Stromal cell of bone marrow (primary cell): ENCODE measurements at regions not wholly inside any gene's neighbourhood (a gene's known extent, or its start where the extent isn't known, plus 50 kb on each side); places are given as distances from the start of the nearest gene placed in this dataset.
A peak's percentile ranks its signal among the peaks of the same experiment; 100 is the strongest.

Experiments used
- DNase-seq: peaks from one replicate; pipeline ENCODE4 v3.0.0-alpha.2; 2012; ENCODE audit warnings: low read depth

DNA sequence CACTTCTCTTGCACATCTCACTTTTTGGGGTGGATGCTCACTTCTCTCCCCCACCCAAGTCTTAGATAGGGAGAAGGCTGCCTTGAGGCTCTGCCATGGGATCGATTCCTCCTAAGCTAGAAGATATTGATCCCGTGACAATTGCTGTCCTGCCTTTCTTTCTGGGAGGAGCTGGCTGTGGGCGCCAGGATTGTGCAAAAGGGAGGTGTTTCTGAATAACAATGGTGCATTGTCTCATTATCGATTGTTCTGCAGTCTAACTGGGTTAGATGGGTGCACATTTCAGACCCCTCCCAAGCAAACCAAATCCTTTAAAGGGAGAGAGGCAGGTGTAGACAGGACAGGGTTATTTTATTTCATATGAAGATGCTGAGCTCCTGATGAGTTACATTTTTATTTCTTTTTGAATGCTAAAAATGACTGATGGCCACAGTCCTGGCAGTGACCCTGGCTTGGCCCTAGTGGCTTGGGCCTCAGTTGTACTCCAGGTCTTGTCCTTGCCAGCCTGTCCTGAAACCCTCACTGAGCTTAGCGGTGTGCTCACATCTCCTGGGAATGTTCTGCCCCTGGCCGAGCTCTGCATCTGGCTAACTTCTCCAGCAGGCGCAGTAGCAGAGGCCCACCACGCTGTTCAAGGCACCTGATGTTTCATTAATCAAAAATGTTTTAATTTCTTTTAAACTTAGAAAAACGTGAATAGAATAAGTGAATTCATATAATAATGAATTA is 99.0 kb upstream of the KAZN start:
- DNase-seq, result no peak

DNA sequence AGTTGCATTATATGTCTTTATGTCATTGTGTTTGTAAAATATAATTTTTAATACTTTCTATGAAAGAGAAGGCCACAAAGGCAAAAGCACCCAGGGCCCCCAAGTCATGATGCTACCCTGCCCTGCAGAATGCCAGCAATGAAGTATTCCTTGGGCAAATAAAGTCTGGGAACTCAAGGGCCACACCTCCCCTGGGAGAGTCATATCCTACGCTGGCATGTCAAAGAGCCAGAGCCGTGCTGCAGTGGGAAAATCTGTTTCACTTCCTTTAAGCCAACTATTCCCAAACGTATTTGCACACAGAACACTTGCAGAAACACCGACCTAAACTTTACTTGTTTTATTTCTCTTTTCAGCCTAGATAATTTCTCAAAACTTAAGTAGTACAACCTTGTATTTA is 98.4 kb upstream of the KAZN start:
- DNase-seq, result no peak

DNA sequence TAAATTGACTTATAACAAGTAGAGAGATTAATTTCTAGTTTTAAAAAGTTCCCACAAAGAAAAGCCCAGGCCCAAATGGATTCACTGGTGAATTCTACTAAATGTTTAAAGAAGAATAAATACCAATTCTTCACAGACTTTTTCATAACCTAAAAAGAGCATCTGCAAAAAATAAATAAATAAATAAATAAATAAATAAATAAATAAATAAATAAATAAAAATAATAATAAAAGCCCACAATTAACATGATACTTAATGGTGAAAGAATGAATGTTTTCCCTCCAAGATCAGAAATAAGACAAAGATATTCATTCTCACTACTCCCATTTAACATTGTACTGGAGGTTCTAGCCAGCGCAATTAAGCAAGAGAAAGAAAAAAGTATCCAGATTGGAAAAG is 97.6 kb upstream of the KAZN start:
- no peak for DNase-seq

DNA sequence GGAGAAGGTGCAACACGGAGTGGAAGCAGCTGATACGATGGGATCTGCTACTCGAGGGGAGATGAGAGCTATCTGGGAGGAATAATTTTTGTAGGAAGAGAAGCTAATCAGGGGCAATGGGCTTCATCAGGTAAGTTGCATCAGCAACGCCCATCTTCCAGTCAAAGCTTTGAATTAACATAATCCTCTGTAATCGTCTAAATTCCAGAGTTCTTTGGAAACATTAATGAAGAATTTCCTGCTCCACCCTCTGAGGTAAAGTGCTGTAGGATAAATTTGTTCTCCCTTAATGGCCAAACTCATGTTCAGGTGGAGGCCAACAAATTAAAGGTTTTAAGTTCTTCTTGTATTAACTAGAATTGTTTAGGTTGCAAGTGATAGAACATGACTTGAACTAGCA is 94.0 kb upstream of the KAZN start:
- DNase-seq, result no peak

DNA sequence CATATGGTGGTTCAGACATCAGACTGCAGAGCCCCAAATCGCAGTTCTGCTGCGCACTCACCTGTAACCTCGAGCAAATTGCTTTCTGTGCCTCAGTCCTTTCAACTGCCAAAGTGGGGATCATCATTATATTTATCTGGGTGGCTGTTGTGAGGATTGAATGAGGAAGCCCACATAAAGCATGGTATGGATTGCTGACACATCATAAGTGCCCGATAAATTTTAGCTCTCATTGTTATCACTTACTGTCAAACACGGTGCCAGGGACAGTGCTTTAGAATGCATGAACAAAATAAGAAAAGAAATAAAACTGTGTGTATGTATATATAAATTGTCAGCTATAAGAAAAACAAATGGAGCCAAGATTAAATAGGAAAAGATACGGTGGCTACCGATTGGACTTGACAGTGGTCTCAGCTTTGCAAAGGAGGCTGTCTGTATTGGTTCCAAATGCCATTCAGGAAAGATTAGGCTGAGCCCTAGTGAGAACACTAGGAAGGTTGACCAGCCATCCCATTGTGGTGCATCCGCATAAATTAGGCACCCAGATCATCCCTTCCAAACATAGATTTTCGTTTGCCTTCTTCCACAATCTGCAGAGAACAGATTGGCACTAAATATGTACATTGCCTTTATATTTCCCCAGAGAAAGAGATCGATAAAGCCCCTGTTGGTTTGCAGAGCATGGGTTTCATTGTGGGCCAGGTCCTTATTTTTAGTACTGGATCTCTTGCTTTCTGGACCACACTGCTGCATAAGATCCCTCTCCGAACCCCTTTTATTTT is 91.8 kb upstream of the KAZN start:
- DNase-seq, result no peak

DNA sequence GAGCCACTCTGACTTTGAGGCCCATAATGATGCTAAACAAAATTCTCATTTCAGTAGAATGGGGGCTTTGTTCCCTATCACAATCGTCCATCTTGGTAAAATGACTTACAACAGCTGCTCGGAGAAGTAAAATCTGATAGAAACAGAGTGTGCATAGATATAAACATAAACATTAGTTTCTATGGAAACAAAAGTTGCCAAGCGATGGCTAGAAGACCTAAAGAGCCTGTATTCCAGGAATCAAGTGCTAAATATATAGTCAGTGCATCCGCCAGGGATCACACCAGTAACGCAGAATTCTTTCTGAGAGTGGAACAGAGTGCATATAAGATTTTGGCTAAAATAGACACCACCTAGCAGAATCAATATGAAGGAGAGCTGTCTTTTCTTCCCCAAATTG is 91.2 kb upstream of the KAZN start:
- no peak for DNase-seq

DNA sequence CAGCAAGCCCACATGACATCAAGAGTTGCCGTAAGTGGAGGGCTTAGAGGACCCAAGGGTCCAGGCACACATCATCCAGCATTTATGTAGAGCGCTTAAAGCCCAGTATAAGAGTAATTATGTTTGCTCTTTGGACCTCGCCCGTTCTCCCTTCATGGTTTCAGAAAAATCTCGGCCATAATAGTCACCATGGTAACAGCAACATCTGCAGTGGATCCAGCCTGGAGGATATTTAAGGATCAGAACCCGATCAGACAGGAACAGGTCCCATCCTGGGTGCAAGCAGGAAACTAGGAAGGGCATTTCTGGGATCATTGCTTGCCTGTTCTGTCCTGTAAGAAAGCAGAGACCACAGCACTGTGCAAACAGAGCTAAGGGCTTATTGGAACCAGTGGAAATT is 89.9 kb upstream of the KAZN start:
- DNase-seq, result no peak

DNA sequence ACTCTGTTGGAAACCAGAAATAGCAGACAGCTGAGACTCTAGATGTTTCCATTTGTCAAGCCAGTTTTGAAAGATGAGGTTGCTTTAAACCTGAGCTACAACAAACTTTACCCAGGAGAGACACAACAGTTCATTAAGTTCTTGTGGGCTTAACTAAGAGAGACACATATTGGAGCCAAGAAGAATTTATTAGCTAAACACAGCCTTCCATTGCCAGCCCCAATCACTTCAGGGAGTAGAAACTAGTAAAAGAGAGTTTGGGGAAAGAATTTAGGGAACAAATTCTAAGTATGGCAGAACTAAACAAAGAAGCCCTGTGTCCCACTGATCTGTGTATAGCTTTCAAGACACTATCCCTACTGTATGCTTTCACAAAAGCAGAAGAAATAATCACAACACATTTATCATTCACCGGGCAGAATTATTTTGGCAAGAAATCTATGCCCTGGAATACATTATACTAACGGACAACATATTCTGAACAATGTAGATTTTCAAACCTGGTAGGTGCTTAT is 87.3 kb upstream of the KAZN start:
- no peak for DNase-seq

DNA sequence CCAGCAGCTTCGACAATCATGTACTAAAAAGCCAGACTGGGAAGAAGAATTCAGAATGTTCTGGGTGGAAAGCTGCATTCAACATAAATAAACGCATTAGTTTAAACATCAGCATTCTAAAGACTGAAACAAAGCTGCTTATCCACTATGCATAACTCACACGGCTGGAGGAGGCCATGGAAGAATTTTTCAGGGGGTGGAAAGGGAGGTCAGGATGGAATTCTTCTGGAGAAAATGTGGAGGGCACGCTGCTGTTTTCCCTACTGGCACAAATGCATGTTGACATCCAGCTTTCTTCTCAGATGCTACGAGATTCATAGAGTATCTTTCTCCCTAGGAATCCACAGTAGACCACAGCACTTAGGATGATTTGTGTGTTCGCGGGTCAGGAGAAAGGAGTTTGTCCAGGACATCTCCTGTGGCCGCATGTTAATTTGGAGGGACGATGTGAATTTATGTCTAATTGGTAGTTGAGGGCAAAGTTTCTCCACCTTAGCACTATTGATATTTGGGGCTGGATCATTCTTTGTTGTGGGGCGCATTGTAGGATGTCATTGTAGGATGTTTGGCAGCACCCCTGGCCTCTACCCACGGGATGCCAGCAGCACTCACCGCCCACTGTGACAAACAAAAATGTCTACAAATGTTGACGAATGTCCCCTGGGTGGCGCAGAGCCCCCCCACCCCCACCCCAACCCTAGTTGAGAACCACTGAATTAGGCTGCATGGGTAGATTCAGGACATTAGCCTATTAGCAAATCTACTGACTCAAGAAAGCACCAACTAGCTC is 86.5 kb upstream of the KAZN start:
- DNase-seq, result no peak

DNA sequence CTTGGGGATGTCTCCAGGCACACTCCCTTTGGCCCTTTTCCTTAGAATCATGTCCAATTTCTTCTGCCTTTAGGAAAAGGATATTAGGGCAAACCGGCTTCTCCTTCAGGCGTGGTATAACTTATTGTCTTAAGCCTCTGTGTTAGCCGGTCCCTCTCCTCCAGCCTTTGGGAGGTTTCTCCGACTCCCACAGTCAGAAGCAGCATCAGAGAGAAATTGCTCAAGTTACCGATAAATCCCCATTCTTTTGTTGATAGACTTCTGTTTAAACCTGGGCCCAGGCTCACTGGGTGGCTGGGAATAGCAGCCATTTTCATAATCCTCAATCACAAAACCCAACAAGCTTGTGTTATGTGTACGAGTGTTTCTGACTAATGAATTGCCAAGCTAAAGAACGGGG is 85.4 kb upstream of the KAZN start:
- DNase-seq, result no peak

DNA sequence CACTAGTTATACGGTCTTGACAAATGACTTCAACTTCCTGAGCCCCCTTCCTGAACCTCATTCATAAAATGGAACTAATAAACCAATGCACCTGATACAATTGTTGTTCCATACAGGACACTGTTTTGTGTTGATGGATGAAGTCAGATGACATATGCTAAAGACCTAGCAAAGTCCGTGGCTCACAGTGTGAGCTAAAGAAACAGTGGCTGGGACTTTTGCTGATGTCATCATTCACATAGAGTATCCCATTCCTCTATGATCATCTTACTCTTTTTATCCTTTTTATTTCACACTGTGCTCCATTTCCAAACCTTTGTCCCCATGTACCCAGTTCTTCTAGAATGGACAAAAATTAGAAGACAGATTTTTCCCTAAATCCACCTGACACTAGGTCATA is 83.7 kb upstream of the KAZN start:
- no peak for DNase-seq

DNA sequence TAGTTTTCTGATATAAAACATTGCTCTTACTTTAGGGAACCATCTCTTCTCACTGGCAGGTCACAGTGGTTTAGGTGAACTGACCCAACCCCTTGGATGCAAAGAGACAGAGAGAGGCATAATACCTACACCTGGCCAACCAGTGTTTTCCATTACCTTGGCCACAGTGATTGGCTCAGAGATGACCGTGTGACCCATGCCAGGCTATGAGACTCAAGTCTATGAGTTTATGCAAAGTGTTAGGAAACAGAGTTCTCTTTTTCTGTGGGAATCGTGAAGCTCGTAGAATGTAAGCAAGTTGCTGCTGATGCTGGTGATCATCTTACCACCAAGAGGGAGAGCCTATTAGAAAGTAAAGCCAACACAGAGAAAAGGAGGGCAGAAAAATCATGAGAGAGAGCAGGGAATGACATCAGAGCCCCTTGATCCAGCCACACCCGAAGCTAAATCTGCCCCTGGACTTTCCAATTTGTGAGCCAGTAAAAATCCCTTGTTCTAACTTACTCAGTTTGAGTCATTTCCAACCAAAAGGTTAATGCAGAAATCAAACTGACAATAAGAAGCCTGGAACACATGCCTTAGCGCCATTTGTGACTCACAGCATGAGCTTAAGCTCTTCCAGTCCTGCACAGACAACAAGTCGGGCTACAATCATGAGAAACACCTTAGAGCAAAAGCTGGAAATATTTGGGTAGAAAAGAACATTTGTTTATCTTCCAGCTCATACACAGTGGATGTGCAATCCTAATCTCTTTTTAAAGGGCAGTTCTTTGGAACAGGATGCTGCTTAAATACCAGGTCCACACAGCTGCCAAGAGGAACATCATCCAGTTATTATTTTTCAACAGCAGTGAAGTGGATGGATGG is 81.3 kb upstream of the KAZN start:
- peak; percentile 98 for DNase-seq

DNA sequence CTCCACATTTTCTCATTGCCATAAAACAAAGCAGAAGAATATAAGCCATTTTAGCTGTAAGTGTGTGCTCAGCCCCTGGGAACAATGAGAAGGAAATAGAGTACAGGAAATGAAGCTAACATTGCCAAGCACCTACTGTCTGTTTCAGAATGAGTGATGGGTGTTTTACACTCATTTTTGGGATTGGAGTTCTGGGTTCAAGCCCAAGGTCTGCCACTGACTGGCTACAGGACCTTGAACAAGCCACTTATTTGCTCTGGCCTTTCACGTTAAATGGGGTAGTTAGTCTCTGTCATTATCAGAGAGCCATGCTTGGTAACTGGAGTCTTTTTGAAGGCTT is 80.7 kb upstream of the KAZN start:
- no peak for DNase-seq

DNA sequence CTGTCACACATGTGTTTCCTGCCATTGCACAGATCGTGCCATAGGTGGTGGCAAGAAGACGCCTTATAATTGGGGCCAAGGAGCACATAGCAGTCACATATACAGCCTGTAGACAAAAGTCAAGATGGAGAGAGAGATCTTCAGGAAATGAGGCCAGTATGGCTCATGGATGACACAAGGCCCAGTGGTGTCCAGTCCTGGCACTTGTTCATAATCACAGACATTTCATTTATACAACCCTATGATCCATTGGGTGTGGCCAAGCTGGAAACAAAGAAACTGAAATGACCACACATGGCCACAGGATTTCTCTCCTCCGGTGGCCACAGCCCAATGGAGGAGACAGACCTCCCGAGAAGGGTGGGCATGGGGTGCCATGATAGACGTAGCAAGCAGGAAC is 78.5 kb upstream of the KAZN start:
- no peak for DNase-seq

DNA sequence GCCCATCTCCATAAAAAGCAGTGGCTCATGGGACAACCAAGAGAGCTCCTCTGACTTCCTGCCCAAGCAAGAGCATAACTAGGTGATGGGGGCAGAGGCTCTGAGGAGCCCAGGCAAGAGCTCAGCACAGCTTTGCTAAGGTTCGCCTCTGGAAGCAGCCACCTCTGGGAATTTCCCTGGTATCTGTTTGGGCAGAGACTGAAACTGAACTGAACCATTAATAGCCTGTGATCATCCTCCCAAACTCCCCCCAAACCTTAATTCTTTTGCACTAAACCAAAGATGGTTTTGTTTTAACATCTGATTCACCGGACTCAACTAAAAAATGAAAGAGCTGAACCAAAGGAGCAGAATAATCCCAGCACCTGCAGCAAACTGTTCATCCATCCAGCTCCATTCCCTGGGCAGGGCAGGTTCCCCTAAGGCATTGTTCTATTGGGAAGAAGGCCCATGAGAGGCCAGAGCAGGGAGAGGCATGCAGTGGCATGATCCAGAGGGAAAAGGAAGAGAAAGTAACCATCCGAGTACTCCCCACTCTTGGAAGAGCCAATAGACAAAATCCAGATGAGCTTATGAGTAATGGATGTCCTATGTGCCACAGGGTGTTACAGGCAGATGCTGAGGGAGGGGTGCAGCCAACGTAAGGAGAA is 77.8 kb upstream of the KAZN start:
- DNase-seq, result no peak

DNA sequence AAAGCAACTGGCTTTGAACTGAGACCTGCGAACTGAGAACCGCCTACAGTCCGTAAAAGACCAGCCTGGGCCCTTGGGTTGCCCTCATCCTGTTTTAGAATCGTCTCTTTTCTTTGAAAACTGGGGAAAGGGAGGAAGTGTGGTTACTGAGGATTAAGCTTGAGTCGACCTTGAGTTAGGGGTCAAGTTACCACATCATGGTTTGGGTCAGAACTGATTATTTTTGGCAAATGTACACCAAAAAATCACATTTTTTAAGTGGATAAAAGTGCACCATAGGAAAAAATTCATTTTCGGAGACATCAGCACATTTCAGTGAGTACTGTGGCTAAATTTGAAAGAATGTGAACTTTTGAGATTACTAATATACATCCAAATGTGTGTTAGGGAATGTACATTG is 76.9 kb upstream of the KAZN start:
- DNase-seq, result peak; percentile 84

DNA sequence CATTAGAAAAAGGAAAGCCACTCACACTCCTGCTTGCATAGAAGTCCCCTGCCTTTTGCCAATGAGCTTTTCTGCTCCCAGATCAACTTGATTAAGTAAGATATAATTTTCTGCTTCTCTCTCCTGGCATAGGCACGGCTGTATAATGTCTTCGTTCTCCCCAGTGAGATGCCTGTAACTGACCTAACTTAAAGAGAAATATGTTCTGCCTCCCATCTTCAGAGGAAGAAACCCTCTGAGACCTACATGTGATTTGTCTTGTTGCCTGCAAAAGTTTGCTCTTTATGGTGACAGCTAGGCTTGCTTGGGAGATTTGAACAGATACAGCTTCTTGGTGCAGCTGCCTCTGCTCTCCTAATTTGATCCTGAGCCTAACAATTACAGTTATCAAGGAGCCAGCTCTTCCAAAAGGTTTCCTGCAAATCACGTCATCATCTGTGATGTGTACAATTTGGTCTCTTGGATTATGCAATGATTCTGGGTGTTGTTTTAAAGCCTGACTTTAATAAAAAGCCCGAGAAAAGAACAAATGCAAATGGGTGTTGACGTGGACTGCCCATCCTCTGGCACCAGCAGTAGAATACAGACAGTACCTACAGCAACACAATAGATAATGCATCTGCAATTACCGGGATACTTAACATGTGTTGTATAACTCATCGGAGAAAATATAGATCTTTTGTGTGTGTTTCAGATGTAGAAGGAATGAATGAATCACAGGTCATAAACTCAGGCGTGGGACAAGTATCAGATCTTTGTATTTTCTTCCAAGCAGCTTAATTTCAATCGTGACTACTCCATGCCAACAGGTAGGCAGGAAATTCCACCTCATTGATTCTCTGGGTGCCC is 76.2 kb upstream of the KAZN start:
- peak; percentile 80 for DNase-seq

DNA sequence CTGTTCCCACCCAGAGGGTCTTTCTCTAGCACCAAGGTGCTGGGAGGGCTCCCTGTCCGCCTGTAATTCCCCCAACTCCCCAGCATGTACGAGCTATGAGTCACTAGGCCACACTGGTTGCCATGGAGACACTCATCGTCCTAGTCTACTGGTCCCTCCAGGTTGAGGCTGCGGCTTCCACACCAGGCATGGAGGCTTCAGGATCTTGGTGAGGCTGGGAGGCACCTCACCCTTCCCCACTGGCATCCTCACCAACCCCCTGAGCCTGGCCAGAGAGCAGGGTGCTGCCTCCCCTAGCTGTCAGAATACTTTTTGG is 75.6 kb upstream of the KAZN start:
- DNase-seq, result peak; percentile 68

DNA sequence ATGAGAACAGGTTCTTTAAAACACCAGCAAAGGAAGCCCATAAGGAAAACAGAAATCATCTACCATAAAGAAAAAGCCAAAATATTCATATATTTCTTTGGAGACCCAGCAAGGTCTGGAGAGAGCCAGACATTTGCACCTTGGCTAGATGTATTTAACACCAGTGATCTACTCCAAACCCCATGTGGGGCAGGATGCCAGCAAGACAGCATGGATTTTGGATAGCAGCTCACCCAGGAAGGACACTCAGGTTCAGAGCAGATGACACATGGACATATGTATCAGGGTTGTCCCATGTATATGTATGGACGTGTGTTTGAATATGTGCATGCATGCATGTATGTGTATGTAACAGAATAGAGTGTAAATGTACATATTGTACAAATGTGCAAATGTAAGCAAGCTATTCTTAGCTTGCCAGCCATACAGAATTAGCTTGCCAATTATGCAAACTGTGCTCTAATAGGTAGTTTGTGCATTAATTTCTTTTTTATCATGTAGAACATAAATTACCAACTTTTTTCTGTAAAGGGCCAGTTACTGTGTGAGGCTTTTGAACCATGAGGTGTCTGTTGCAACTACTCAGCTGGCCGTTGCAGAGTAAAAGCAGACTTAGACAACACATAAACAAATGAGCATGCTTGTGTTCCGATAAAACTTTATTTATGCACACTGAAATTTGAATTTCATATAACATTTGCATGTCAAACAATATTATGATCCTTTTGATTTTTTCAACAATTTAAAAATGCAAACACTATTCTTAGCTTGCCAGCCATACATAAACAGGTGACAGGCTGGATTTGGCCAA is 73.5 kb upstream of the KAZN start:
- DNase-seq, result no peak

DNA sequence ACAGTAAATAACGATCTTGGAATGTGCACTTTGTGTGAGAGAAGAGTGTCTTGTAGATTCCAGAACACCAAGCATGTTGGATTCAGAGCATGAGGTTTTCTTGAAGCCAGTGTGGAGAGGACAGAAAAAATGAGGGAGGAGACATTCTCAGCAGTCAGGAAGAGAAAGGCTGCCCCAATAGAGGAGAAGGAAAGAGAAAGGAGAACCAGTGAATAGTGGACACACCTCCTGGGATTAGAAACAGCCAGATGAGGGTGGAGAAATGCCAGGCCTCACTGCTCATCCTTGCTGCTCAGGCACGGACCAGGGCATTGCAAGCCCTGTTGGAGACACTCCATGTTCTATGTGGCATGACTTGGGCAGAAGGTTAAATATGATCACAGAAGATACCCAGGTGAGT is 69.0 kb upstream of the KAZN start:
- no peak for DNase-seq
